Calu3 (cell line): ENCODE measurements at regions not wholly inside any gene's neighbourhood (a gene's known extent, or its start where the extent isn't known, plus 50 kb on each side); places are given as distances from the start of the nearest gene placed in this dataset.

Experiments used
- BruUV-seq: library from RNA; stranded (reverse); fragments of 400-500 nt; replicated peaks from 2 replicates; lab custom pipeline; 2021; lab: Mats Ljungman, UMichigan
- CTCF ChIA-PET: fragments of 300-600 bp; sonication (Branson Sonifier 250); formaldehyde crosslinking; loops from one replicate; lab custom pipeline; 2022; ENCODE audit warnings: antibody characterized with exemption; lab: Charles Lee
- DNase-seq: peaks from one replicate; pipeline ENCODE4 v3.0.0; 2022
- H3K27ac Mint-ChIP-seq: one replicate; pipeline ENCODE4 v1.8.0; 2022; ENCODE audit warnings: mixed read lengths; ENCODE audit not compliant: unreplicated experiment
- H3K27me3 Mint-ChIP-seq: one replicate; pipeline ENCODE4 v1.8.0; 2022; ENCODE audit warnings: mixed read lengths; ENCODE audit not compliant: unreplicated experiment
- H3K36me3 Mint-ChIP-seq: one replicate; pipeline ENCODE4 v1.8.0; 2022; ENCODE audit warnings: mild to moderate bottlenecking, moderate library complexity, mixed read lengths; ENCODE audit not compliant: insufficient read depth, unreplicated experiment
- H3K4me1 Mint-ChIP-seq: one replicate; pipeline ENCODE4 v1.8.0; 2022; ENCODE audit warnings: mild to moderate bottlenecking, low read depth, mixed read lengths; ENCODE audit not compliant: unreplicated experiment
- H3K4me3 Mint-ChIP-seq: one replicate; pipeline ENCODE4 v1.8.0; 2022; ENCODE audit warnings: mild to moderate bottlenecking, low read depth, moderate library complexity, mixed read lengths; ENCODE audit not compliant: unreplicated experiment
- H3K9me3 Mint-ChIP-seq: one replicate; pipeline ENCODE4 v1.8.0; 2022; ENCODE audit warnings: low read depth, mixed read lengths; ENCODE audit not compliant: unreplicated experiment
- CTCF ChIP-seq: fragments of 200-600 bp; IDR thresholded peaks from one replicate; pipeline ENCODE4 v1.8.0; 2022; ENCODE audit warnings: antibody characterized with exemption; ENCODE audit not compliant: unreplicated experiment
- intact Hi-C: fragments of 100-400 bp; cut with micrococcal nuclease; formaldehyde crosslinking; loops from one replicate; pipeline ENCODE4 v1.10.0; 2022; ENCODE audit not compliant: unreplicated experiment

DNA sequence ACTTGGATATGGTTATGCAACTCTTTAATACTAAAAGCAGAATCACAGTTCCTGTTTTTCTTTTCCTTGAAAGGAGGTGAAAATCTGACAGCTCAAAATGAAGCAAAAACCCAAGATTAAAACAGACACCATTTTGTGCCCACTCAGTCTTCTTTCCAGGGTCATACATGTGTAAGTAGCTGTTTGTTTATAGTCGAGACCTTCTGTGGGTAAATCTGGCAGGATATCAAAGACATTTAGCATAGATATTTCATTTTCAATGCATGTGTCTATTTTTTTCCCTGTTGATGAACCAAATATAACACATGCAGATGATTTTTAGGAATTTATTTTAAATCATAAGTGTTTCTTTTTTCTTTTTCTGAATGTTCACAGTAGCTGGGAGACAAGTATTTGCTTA, 398.8 kb downstream of the FOXG1 start:
- peaks cover 13% of the 10 kb centered on the region for H3K4me1 Mint-ChIP-seq
- no peak overlapping the region for H3K4me3 Mint-ChIP-seq
- intact Hi-C loops = no loop called here
- H3K27ac Mint-ChIP-seq = no peak overlapping the region
- H3K27me3 Mint-ChIP-seq = no peaks in the 10 kb centered on the region
- DNase-seq = no peak
- H3K9me3 Mint-ChIP-seq = no peaks in the 10 kb centered on the region
- TF ChIP-seq CTCF = no peak
- BruUV-seq = no TSS peak
- CTCF ChIA-PET = no interaction called here
- no peaks in the 10 kb centered on the region for H3K36me3 Mint-ChIP-seq

DNA sequence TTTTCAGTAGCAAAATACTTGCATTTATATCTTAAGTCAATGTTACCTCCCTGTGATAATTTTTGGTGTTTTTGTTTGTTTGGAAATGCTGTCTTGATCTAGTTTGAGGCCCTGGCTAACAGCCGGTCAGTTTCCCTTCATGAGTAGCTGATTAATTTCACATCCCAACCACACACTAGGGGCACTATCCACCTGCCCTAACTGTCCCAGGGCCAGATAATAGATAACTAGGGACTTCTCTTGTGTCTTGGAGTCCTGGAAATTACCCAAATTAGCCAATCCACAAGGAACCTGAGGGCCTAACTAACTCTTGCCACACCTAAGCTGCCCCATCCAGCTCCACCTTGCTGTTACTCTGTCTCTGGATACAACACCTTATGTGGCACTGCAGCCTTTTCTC, 399.9 kb downstream of the FOXG1 start:
- CTCF ChIA-PET = no interaction called here
- H3K27ac Mint-ChIP-seq = no peak overlapping the region
- no TSS peak for BruUV-seq
- peaks cover 13% of the 10 kb centered on the region for H3K4me1 Mint-ChIP-seq
- intact Hi-C loops = no loop called here
- no peaks in the 10 kb centered on the region for H3K36me3 Mint-ChIP-seq
- TF ChIP-seq CTCF = no peak
- DNase-seq = no peak
- H3K27me3 Mint-ChIP-seq = no peaks in the 10 kb centered on the region
- no peak overlapping the region for H3K4me3 Mint-ChIP-seq
- no peaks in the 10 kb centered on the region for H3K9me3 Mint-ChIP-seq

DNA sequence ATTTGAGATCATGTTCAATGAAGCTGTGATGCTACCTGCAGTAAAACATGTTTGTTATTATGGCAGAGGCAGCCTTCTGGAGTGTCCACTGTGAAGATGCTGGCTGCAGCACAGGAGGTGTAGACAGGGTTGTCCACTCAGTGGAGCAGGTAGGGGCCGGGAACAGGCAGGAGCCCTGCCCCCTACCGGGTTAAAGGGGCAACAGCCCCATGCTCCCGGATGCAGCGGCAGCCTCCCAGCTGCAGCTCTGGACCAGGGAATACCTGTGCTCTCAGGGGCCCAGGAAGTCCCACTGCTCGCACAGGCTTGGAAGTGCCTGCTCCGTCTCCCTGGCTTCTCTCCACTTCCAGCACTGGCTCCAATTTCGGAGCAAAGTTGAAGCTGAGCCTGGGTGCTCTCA, 401.6 kb downstream of the FOXG1 start:
- TF ChIP-seq CTCF = no peak
- H3K27me3 Mint-ChIP-seq = no peaks in the 10 kb centered on the region
- no peak for DNase-seq
- BruUV-seq = no TSS peak
- no peaks in the 10 kb centered on the region for H3K4me1 Mint-ChIP-seq
- no peak overlapping the region for H3K4me3 Mint-ChIP-seq
- no peaks in the 10 kb centered on the region for H3K9me3 Mint-ChIP-seq
- H3K27ac Mint-ChIP-seq = no peak overlapping the region
- H3K36me3 Mint-ChIP-seq = no peaks in the 10 kb centered on the region
- CTCF ChIA-PET = no interaction called here
- intact Hi-C loops = no loop called here

DNA sequence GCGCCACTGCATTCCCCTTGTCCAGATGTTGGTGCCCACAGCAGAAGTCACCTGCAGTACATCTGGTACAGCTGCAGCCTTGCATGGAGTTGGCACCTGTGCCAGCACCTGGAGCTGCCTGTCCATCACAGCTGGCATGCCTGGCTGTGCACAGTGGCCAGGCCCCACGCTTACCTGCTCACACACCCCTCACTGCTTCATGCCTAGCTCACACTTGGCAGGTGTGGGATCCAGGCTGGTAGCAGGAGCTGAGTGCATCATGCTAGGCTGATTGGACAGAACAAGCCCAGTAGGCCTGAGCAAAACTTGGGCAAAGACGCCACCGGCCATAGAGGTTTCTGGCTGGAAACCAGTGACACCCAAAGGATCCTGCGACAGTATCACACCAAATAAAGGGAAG, 402.8 kb downstream of the FOXG1 start:
- no peaks in the 10 kb centered on the region for H3K27me3 Mint-ChIP-seq
- no peak overlapping the region for H3K27ac Mint-ChIP-seq
- intact Hi-C loops = no loop called here
- H3K9me3 Mint-ChIP-seq = peaks cover 4% of the 10 kb centered on the region
- no TSS peak for BruUV-seq
- H3K4me3 Mint-ChIP-seq = no peak overlapping the region
- no peak for DNase-seq
- TF ChIP-seq CTCF = no peak
- CTCF ChIA-PET = no interaction called here
- no peaks in the 10 kb centered on the region for H3K36me3 Mint-ChIP-seq
- no peaks in the 10 kb centered on the region for H3K4me1 Mint-ChIP-seq
